Suprapubic skin (tissue), 4 donors: ENCODE measurements at regions not wholly inside any gene's neighbourhood (a gene's known extent, or its start where the extent isn't known, plus 50 kb on each side); places are given as distances from the start of the nearest gene placed in this dataset.

Experiments
- DNase-seq, 2 donors: peaks; one replicate each; pipeline ENCODE4 v3.0.0-alpha.2; 2019; ENCODE audit warnings: low spot score in 2 of 2
- H3K27ac ChIP-seq: fragments of 200-600 bp; sonication (generic); one replicate; pipeline ENCODE4 v1.5.1; 2019
- H3K27me3 ChIP-seq: fragments of 200-600 bp; sonication (generic); one replicate; pipeline ENCODE4 v1.5.1; 2019
- H3K36me3 ChIP-seq: fragments of 200-600 bp; sonication (generic); one replicate; pipeline ENCODE4 v1.5.1; 2019
- H3K4me1 ChIP-seq: fragments of 200-600 bp; sonication (generic); one replicate; pipeline ENCODE4 v1.5.1; 2019
- H3K4me3 ChIP-seq: fragments of 200-600 bp; sonication (generic); one replicate; pipeline ENCODE4 v1.5.1; 2019; ENCODE audit warnings: mild to moderate bottlenecking
- H3K9me3 ChIP-seq: fragments of 200-600 bp; sonication (generic); one replicate; pipeline ENCODE4 v1.5.1; 2019
- CTCF ChIP-seq, 2 donors: fragments of 200-600 bp in 1 of 2; fragments of 450-650 bp in 1 of 2; sonication (generic) in 1 of 2; IDR thresholded peaks; one replicate each; pipeline ENCODE4 v1.5.1; 2016 to 2019; ENCODE audit warnings: antibody characterized with exemption in 2 of 2, mild to moderate bottlenecking in 1 of 2, moderate library complexity in 1 of 2
- EP300 ChIP-seq: sonication (generic); formaldehyde crosslinking; IDR thresholded peaks from one replicate; pipeline ENCODE4 v1.6.1; 2017; ENCODE audit warnings: antibody characterized with exemption
- POLR2A ChIP-seq, 2 donors: fragments of 450-650 bp; IDR thresholded peaks; one replicate each; pipeline ENCODE4 v1.6.1; 2017; ENCODE audit warnings: antibody characterized with exemption in 2 of 2, mild to moderate bottlenecking in 2 of 2, moderate library complexity in 2 of 2
- POLR2AphosphoS5 ChIP-seq, 3 donors: sonication (generic); formaldehyde crosslinking; IDR thresholded peaks; one replicate each; pipeline ENCODE4 v1.6.1; 2017; ENCODE audit warnings: antibody characterized with exemption in 3 of 3
- WGBS: methylation state at CpG from one replicate; pipeline ENCODE4 v1.1.5; 2018; 5-methylcytosine and 5-hydroxymethylcytosine counted together

- 30% methylated on average over 1 of the region's 1 CpG for WGBS
- Histone ChIP-seq H3K27ac (no peak overlapping the region), H3K27me3 (peaks cover 24% of the 10 kb centered on the region), H3K9me3 (no peaks in the 10 kb centered on the region), H3K4me1 (no peaks in the 10 kb centered on the region), H3K4me3 (no peak overlapping the region), H3K36me3 (no peaks in the 10 kb centered on the region)
- TF ChIP-seq POLR2AphosphoS5 (IDR thresholded peaks at IDR 0.05) = no peak
- no peak for TF ChIP-seq CTCF (IDR thresholded peaks at IDR 0.05)
- TF ChIP-seq POLR2A (IDR thresholded peaks at IDR 0.05) = no peak
- no peak for TF ChIP-seq EP300
- no peak for DNase-seq
Measured at GRCh38 chr4:41799126-41799525, 50.6 kb upstream of the PHOX2B start.
